Left lobe of liver (tissue), 2 donors: ENCODE measurements at regions not wholly inside any gene's neighbourhood (a gene's known extent, or its start where the extent isn't known, plus 50 kb on each side); places are given as distances from the start of the nearest gene placed in this dataset.
A peak's percentile ranks its signal among the peaks of the same experiment; 100 is the strongest.

Experiments
- ATAC-seq: fragments of 200-7000 bp; cut with Tn5 transposase; one replicate; pipeline ENCODE4 v1.9.1; 2020; ENCODE audit warnings: mild to moderate bottlenecking, moderate library complexity
- DNase-seq: peaks from one replicate; pipeline ENCODE4 v3.0.0-alpha.2; 2020; ENCODE audit warnings: low spot score
- donor health status: DM: no; HTN: no; CAD: no; lungs with moderate emphysema.
- donor health status: DM: no; HTN: yes; CAD: no.

GRCh38 chr11:113556036-113556435 is 80.8 kb upstream of the DRD2 start:
- DNase-seq (no peak), ATAC-seq (no peak)

- no peak for DNase-seq
- ATAC-seq, result no peak
Measured at GRCh38 chr11:113555071-113555619, 79.9 kb upstream of the DRD2 start.

- DNase-seq (no peak), ATAC-seq (no peak)
Measured at GRCh38 chr11:113554526-113554925, 79.3 kb upstream of the DRD2 start.

- DNase-seq (no peak), ATAC-seq (no peak)
Measured at GRCh38 chr11:113553915-113554314, 78.7 kb upstream of the DRD2 start.

GRCh38 chr11:113553235-113553634 is 78.0 kb upstream of the DRD2 start:
- ATAC-seq, result no peak

GRCh38 chr11:113552271-113552670 is 77.1 kb upstream of the DRD2 start:
- ATAC-seq, result no peak
- no peak for DNase-seq

More at GRCh38 chr11:113553235-113553634, 78.0 kb upstream of the DRD2 start:
- DNase-seq, result no peak

- no peak for DNase-seq
- no peak for ATAC-seq
Measured at GRCh38 chr11:113551645-113552044, 76.4 kb upstream of the DRD2 start.

- ATAC-seq (peak; percentile 43), DNase-seq (no peak)
Measured at GRCh38 chr11:113549611-113550578, 74.7 kb upstream of the DRD2 start.

- no peak for ATAC-seq
Measured at GRCh38 chr11:113549061-113549460, 73.9 kb upstream of the DRD2 start.

GRCh38 chr11:113547739-113548138 is 72.5 kb upstream of the DRD2 start:
- ATAC-seq (no peak), DNase-seq (no peak)

More at GRCh38 chr11:113549061-113549460, 73.9 kb upstream of the DRD2 start:
- no peak for DNase-seq

GRCh38 chr11:113546757-113547507 is 71.7 kb upstream of the DRD2 start:
- no peak for ATAC-seq

GRCh38 chr11:113542420-113542819 is 67.2 kb upstream of the DRD2 start:
- ATAC-seq, result no peak
- DNase-seq, result no peak

More at GRCh38 chr11:113546757-113547507, 71.7 kb upstream of the DRD2 start:
- no peak for DNase-seq

- no peak for DNase-seq
- ATAC-seq, result no peak
Measured at GRCh38 chr11:113540416-113541330, 65.5 kb upstream of the DRD2 start.

GRCh38 chr11:113538451-113539412 is 63.5 kb upstream of the DRD2 start:
- DNase-seq (no peak), ATAC-seq (no peak)

- ATAC-seq (no peak), DNase-seq (no peak)
Measured at GRCh38 chr11:113534625-113535024, 59.4 kb upstream of the DRD2 start.

- no peak for DNase-seq
- ATAC-seq, result no peak
Measured at GRCh38 chr11:113533425-113533698, 58.2 kb upstream of the DRD2 start.

- DNase-seq (peak; percentile 67), ATAC-seq (peak; percentile 98)
Measured at GRCh38 chr11:113532697-113533424, 57.7 kb upstream of the DRD2 start.

- DNase-seq (no peak), ATAC-seq (peak; percentile 27)
Measured at GRCh38 chr11:113531575-113532451, 56.6 kb upstream of the DRD2 start.
